ENCODE measurements at regions not wholly inside any gene's neighbourhood (a gene's known extent, or its start where the extent isn't known, plus 50 kb on each side); places are given as distances from the start of the nearest gene placed in this dataset.

DNA sequence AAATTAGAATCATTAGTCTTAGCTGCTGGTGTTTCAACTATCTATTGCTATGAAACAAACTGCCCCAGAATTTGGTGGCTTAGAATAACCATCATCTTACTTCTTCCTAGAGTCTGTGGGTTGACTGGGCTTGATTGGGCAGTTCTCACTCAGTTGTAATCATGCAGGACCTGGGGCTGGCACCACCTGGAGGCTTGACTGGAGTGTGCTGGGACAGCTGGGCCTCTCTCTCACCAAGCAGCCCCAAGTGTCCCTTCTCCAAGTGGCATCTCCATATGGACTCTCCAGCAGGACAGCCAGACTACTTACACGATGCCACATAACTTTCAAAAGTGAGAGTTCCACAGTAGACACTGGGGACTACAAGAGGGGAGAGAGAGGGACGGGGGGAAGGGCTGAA, 140.3 kb upstream of the ATP1B1 start:
- Histone ChIP-seq H3K4me1 (ENCODE audit: low read depth) (no peaks in the 10 kb centered on the region), H3K36me3 (ENCODE audit: low read depth) (no peaks in the 10 kb centered on the region), H3K9me3 (no peaks in the 10 kb centered on the region), H3K4me3 (no peak overlapping the region)
- ATAC-seq (peak; percentile 31), DNase-seq (no peak)
- TF ChIP-seq, protein P1, sequence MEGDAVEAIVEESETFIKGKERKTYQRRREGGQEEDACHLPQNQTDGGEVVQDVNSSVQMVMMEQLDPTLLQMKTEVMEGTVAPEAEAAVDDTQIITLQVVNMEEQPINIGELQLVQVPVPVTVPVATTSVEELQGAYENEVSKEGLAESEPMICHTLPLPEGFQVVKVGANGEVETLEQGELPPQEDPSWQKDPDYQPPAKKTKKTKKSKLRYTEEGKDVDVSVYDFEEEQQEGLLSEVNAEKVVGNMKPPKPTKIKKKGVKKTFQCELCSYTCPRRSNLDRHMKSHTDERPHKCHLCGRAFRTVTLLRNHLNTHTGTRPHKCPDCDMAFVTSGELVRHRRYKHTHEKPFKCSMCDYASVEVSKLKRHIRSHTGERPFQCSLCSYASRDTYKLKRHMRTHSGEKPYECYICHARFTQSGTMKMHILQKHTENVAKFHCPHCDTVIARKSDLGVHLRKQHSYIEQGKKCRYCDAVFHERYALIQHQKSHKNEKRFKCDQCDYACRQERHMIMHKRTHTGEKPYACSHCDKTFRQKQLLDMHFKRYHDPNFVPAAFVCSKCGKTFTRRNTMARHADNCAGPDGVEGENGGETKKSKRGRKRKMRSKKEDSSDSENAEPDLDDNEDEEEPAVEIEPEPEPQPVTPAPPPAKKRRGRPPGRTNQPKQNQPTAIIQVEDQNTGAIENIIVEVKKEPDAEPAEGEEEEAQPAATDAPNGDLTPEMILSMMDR (IDR thresholded peaks at IDR 0.05) = no peak
- intact Hi-C loops (cut with DNase I, micrococcal nuclease) = no loop called here

- TF ChIP-seq, protein P1 (IDR thresholded peaks at IDR 0.05) = no peak
- Histone ChIP-seq H3K9me3 (no peaks in the 10 kb centered on the region), H3K36me3 (ENCODE audit: low read depth) (no peaks in the 10 kb centered on the region), H3K4me3 (no peak overlapping the region), H3K4me1 (ENCODE audit: low read depth) (no peaks in the 10 kb centered on the region)
- ATAC-seq (no peak), DNase-seq (no peak)
- intact Hi-C loops (cut with DNase I, micrococcal nuclease) = no loop called here
Measured at GRCh38 chr1:168966636-168967035, 139.9 kb upstream of the ATP1B1 start.

DNA sequence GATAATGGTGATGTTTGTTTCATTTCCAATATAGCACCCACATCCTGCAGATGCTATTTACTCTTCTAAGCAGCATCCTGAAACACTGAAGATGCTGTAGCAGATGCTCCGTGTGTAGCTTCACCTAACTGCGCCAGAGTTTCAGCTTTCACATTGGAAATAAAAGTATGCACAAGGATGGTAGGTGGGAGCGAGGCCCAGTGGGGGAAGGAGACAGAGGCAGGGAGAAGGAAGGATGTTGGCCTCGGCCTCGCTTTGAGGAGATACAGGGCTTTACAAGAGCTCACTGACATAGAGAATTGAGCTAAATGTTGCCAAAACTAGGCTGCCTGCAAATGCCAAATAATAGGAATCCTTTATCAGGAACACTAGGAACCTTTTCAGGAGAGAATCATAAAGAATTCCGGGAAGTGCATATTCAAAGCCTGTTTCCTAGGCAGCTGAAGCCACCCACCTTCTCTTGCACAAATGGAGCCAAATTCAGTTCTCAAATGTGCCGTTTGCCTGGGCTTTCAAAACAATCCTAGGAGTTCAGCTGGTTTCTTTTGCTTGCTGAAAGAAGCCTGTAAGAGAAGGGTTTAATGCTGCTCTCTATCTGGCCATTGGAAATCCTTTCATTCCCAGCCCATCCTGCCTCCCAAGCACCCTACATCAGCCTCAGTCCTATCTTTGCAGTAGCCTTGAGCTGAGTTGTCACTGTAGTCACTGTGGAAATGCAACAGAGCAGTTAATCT, 135.4 kb upstream of the ATP1B1 start:
- no peaks in the 10 kb centered on the region for H3K9me3 ChIP-seq
- TF ChIP-seq, protein P1 (IDR thresholded peaks at IDR 0.05) = no peak
- no peaks in the 10 kb centered on the region for H3K4me1 ChIP-seq (ENCODE audit: low read depth)
- DNase-seq (no peak), ATAC-seq (no peak)
- no peaks in the 10 kb centered on the region for H3K36me3 ChIP-seq (ENCODE audit: low read depth)
- H3K4me3 ChIP-seq = no peak overlapping the region
- intact Hi-C loops (cut with DNase I, micrococcal nuclease) = no loop called here

- Histone ChIP-seq H3K36me3 (ENCODE audit: low read depth) (no peaks in the 10 kb centered on the region), H3K4me1 (ENCODE audit: low read depth) (no peaks in the 10 kb centered on the region), H3K4me3 (no peak overlapping the region), H3K9me3 (no peaks in the 10 kb centered on the region)
- DNase-seq (no peak), ATAC-seq (no peak)
- TF ChIP-seq, protein P1 (IDR thresholded peaks at IDR 0.05) = no peak
- intact Hi-C loops (cut with DNase I, micrococcal nuclease) = no loop called here
Measured at GRCh38 chr1:168972225-168972624, 134.3 kb upstream of the ATP1B1 start.

GRCh38 chr1:168972887-168973286, 133.6 kb upstream of the ATP1B1 start:
- intact Hi-C loops (cut with DNase I, micrococcal nuclease) = no loop called here
- H3K9me3 ChIP-seq = no peaks in the 10 kb centered on the region
- no peak overlapping the region for H3K4me3 ChIP-seq
- no peaks in the 10 kb centered on the region for H3K4me1 ChIP-seq (ENCODE audit: low read depth)
- H3K36me3 ChIP-seq (ENCODE audit: low read depth) = no peaks in the 10 kb centered on the region
- no peak for DNase-seq
- peak; percentile 37 for ATAC-seq
- TF ChIP-seq, protein P1 (IDR thresholded peaks at IDR 0.05) = no peak

DNA sequence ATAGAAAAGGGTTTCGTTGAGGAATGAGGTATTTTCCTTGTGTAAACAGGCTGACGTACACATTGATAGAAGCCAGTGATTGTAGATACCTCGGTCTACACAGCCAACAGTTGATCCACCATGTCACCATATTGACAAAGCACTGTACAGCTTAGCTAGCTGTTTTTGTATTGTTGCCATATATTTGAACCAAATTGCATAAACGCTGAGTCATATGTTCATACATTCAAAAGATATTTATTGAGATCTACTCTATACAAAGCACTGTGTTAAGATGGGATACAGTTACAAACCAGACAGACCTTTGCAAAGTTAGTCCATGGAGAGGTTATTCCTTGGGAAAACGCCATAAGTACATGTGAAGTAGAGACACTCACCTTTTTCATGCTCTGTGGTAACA, 132.4 kb upstream of the ATP1B1 start:
- no peak for ATAC-seq
- Histone ChIP-seq H3K4me3 (no peak overlapping the region), H3K4me1 (ENCODE audit: low read depth) (no peaks in the 10 kb centered on the region), H3K36me3 (ENCODE audit: low read depth) (no peaks in the 10 kb centered on the region), H3K9me3 (no peaks in the 10 kb centered on the region)
- intact Hi-C loops (cut with DNase I, micrococcal nuclease) = no loop called here
- no peak for DNase-seq
- TF ChIP-seq, protein P1 (IDR thresholded peaks at IDR 0.05) = no peak

All from mucosa of descending colon (tissue), 3 donors.